Breast epithelium (tissue), 4 donors: ENCODE measurements at regions not wholly inside any gene's neighbourhood (a gene's known extent, or its start where the extent isn't known, plus 50 kb on each side); places are given as distances from the start of the nearest gene placed in this dataset.

Source experiments
- DNase-seq, 2 donors: peaks; one replicate each; pipeline ENCODE4 v3.0.0-alpha.2; 2019; ENCODE audit warnings: low spot score in 2 of 2
- H3K27ac ChIP-seq, 2 donors: fragments of 200-600 bp; sonication (generic) in 1 of 2; one replicate each; pipeline ENCODE4 v1.5.1; 2016 to 2019; ENCODE audit warnings: mild to moderate bottlenecking in 1 of 2
- H3K27me3 ChIP-seq, 2 donors: fragments of 200-600 bp; sonication (generic) in 1 of 2; one replicate each; pipeline versions ENCODE4 v1.5.1 to v1.6.0; 2017 to 2019; ENCODE audit warnings: control low read depth in 1 of 2, mild to moderate bottlenecking in 1 of 2
- H3K36me3 ChIP-seq: fragments of 200-600 bp; one replicate; pipeline ENCODE4 v1.5.1; 2019
- H3K4me1 ChIP-seq, 2 donors: fragments of 200-600 bp; sonication (generic); one replicate each; pipeline ENCODE4 v1.5.1; 2016 to 2019; ENCODE audit warnings: control low read depth in 1 of 2
- H3K4me3 ChIP-seq, 3 donors: fragments of 200-600 bp; sonication (generic); 1 replicate in 2 of 3; 2 replicates in 1 of 3; pipeline ENCODE4 v1.5.1; 2016 to 2019; ENCODE audit warnings: mild to moderate bottlenecking in 3 of 3, moderate library complexity in 2 of 3
- H3K9me3 ChIP-seq, 2 donors: fragments of 200-600 bp; sonication (generic) in 1 of 2; one replicate each; pipeline ENCODE4 v1.5.1; 2016 to 2019; ENCODE audit warnings: control low read depth in 1 of 2
- CTCF ChIP-seq, 3 donors: fragments of 450-650 bp; IDR thresholded peaks; one replicate each; pipeline ENCODE4 v1.5.1; 2016 to 2017; ENCODE audit warnings: antibody characterized with exemption in 3 of 3, mild to moderate bottlenecking in 3 of 3, moderate library complexity in 3 of 3
- POLR2A ChIP-seq: fragments of 450-650 bp; IDR thresholded peaks from one replicate; pipeline ENCODE4 v1.6.1; 2016; ENCODE audit warnings: antibody characterized with exemption, mild to moderate bottlenecking, moderate library complexity
- POLR2AphosphoS5 ChIP-seq, 3 donors: sonication (generic); formaldehyde crosslinking; IDR thresholded peaks; one replicate each; pipeline ENCODE4 v1.6.1; 2017; ENCODE audit warnings: antibody characterized with exemption in 3 of 3
- intact Hi-C: fragments of 100-400 bp; cut with DNase I; formaldehyde crosslinking; loops from one replicate; pipeline ENCODE4 v1.15.1; 2023; ENCODE audit warnings: low total_unique reads

- Histone ChIP-seq H3K9me3 (peaks cover 6 to 13% of the 10 kb centered on the region in 2 donors), H3K4me3 (no peak overlapping the region), H3K4me1 (no peaks in the 10 kb centered on the region), H3K36me3 (no peaks in the 10 kb centered on the region), H3K27me3 (no peaks in the 10 kb centered on the region), H3K27ac (no peak overlapping the region)
- no peak for TF ChIP-seq CTCF (IDR thresholded peaks at IDR 0.05)
- no peak for TF ChIP-seq POLR2AphosphoS5 (IDR thresholded peaks at IDR 0.05)
- TF ChIP-seq POLR2A: no peak
- intact Hi-C loops: no loop called here
- no peak for DNase-seq
Measured at GRCh38 chr19:31841755-31842154, 492.5 kb upstream of the TSHZ3 start.

- Histone ChIP-seq H3K4me1 (no peaks in the 10 kb centered on the region), H3K27me3 (no peaks in the 10 kb centered on the region), H3K9me3 (peaks cover 5 to 27% of the 10 kb centered on the region in 2 donors), H3K4me3 (no peak overlapping the region), H3K36me3 (no peaks in the 10 kb centered on the region), H3K27ac (no peak overlapping the region)
- intact Hi-C loops: no loop called here
- TF ChIP-seq CTCF (IDR thresholded peaks at IDR 0.05) (no peak), POLR2A (no peak), POLR2AphosphoS5 (IDR thresholded peaks at IDR 0.05) (no peak)
- no peak for DNase-seq
Measured at GRCh38 chr19:31863122-31863521, 482.3 kb upstream of the ZNF507 start.

- Histone ChIP-seq H3K9me3 (no peaks in the 10 kb centered on the region), H3K27me3 (no peaks in the 10 kb centered on the region), H3K27ac (no peak overlapping the region), H3K4me3 (no peak overlapping the region), H3K4me1 (no peaks in the 10 kb centered on the region), H3K36me3 (no peaks in the 10 kb centered on the region)
- DNase-seq: no peak
- intact Hi-C loops: no loop called here
- TF ChIP-seq CTCF (IDR thresholded peaks at IDR 0.05) (no peak), POLR2A (no peak), POLR2AphosphoS5 (IDR thresholded peaks at IDR 0.05) (no peak)
Measured at GRCh38 chr19:31874313-31874712, 471.1 kb upstream of the ZNF507 start.

- H3K36me3 ChIP-seq: no peaks in the 10 kb centered on the region
- no peak for TF ChIP-seq POLR2AphosphoS5 (IDR thresholded peaks at IDR 0.05)
- TF ChIP-seq CTCF (IDR thresholded peaks at IDR 0.05): no peak
- TF ChIP-seq POLR2A: no peak
- H3K27me3 ChIP-seq: no peaks in the 10 kb centered on the region
- intact Hi-C loops: no loop called here
- H3K9me3 ChIP-seq: no peaks in the 10 kb centered on the region
- H3K4me3 ChIP-seq: no peak overlapping the region
- H3K4me1 ChIP-seq: no peaks in the 10 kb centered on the region
- DNase-seq: no peak
- H3K27ac ChIP-seq: no peak overlapping the region
Measured at GRCh38 chr19:31875591-31875990, 469.8 kb upstream of the ZNF507 start.

GRCh38 chr19:31880283-31880682 lies 465.1 kb upstream of the ZNF507 start:
- no peak for DNase-seq
- no peaks in the 10 kb centered on the region for H3K36me3 ChIP-seq
- no peak overlapping the region for H3K27ac ChIP-seq
- TF ChIP-seq POLR2A: no peak
- no peak for TF ChIP-seq POLR2AphosphoS5 (IDR thresholded peaks at IDR 0.05)
- no peak for TF ChIP-seq CTCF (IDR thresholded peaks at IDR 0.05)
- H3K4me3 ChIP-seq: no peak overlapping the region
- H3K9me3 ChIP-seq: no peaks in the 10 kb centered on the region
- no peaks in the 10 kb centered on the region for H3K27me3 ChIP-seq
- intact Hi-C loops: no loop called here
- H3K4me1 ChIP-seq: no peaks in the 10 kb centered on the region
